ENCODE measurements at regions not wholly inside any gene's neighbourhood (a gene's known extent, or its start where the extent isn't known, plus 50 kb on each side); places are given as distances from the start of the nearest gene placed in this dataset.

GRCh38 chrX:13120017-13120416, 75.6 kb upstream of the FAM9C start:
- no peaks in the 10 kb centered on the region for H3K4me1 ChIP-seq (replicated peaks in 1 of 2)
- H3K27ac ChIP-seq = no peak overlapping the region
- in situ Hi-C loops (cut with MboI; ENCODE audit: low pct_unique_long_range_greater_than_20kb in 2 of 9, low sequenced_read_pairs in 9 of 9, unreplicated experiment in 9 of 9) = no loop called here

DNA sequence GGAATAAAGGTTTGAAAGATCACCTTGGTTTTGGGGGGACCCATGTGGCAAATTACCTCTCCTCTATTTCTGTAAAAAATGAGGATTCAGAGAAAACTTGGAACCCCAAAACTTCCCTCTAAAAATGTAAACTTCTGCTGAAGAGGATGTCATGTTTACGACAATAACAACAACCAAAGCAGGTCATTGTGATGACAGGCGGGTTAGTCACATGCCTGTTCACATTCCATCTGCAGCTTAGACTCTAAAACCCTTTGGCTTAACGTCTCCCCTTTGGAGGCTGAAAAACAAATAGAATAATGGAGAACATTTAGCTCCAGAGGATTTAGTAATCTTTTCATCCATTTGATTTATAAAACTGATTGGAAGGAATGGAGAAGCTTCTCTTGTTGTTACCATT, 75.0 kb upstream of the FAM9C start:
- no peak overlapping the region for H3K4me3 ChIP-seq
- in situ Hi-C loops (cut with MboI; ENCODE audit: low pct_unique_long_range_greater_than_20kb in 2 of 9, low sequenced_read_pairs in 9 of 9, unreplicated experiment in 9 of 9) = no loop called here
- H3K4me1 ChIP-seq (replicated peaks in 1 of 2) = no peaks in the 10 kb centered on the region
- 10 to 68% (median 20%) methylated on average over 1 to 3 of the region's 3 CpGs; no CpG with 5 or more reads in 7 of the 10 experiments for WGBS, 10 experiments
- ATAC-seq (replicated peaks in 6 of 8) = peak in 1 of 8 experiments; percentile 31
- H3K27ac ChIP-seq = no peak overlapping the region

More at GRCh38 chrX:13120017-13120416, 75.6 kb upstream of the FAM9C start:
- WGBS, 10 experiments = 0 to 100% (median 40%) methylated on average over 1 to 4 of the region's 7 CpGs; no CpG with 5 or more reads in 5 of the 10 experiments
- no peak overlapping the region for H3K4me3 ChIP-seq
- ATAC-seq (replicated peaks in 6 of 8) = no peak

GRCh38 chrX:13115146-13115855, 70.9 kb upstream of the FAM9C start:
- no peak for ATAC-seq (replicated peaks in 6 of 8)
- H3K4me3 ChIP-seq = no peak overlapping the region
- 60 to 80% (median 79%) methylated on average over 1 to 2 of the region's 3 CpGs; no CpG with 5 or more reads in 6 of the 10 experiments for WGBS, 10 experiments
- no peaks in the 10 kb centered on the region for H3K4me1 ChIP-seq (replicated peaks in 1 of 2)
- in situ Hi-C loops (cut with MboI; ENCODE audit: low pct_unique_long_range_greater_than_20kb in 2 of 9, low sequenced_read_pairs in 9 of 9, unreplicated experiment in 9 of 9) = no loop called here
- H3K27ac ChIP-seq = no peak overlapping the region

- no peak overlapping the region for H3K4me3 ChIP-seq
- no peaks in the 10 kb centered on the region for H3K4me1 ChIP-seq (replicated peaks in 1 of 2)
- WGBS, 10 experiments = 63 to 100% (median 100%) methylated on average over 1 of the region's 1 CpG; no CpG with 5 or more reads in 6 of the 10 experiments
- in situ Hi-C loops (cut with MboI; ENCODE audit: low pct_unique_long_range_greater_than_20kb in 2 of 9, low sequenced_read_pairs in 9 of 9, unreplicated experiment in 9 of 9) = no loop called here
- no peak for ATAC-seq (replicated peaks in 6 of 8)
- no peak overlapping the region for H3K27ac ChIP-seq
Observed at GRCh38 chrX:13112499-13112898, 68.1 kb upstream of the FAM9C start.

GRCh38 chrX:13110433-13111324, 66.3 kb upstream of the FAM9C start:
- Histone ChIP-seq H3K4me1 (replicated peaks in 1 of 2) (no peaks in the 10 kb centered on the region), H3K27ac (no peak overlapping the region), H3K4me3 (no peak overlapping the region)
- WGBS, 10 experiments = 0 to 81% (median 20%) methylated on average over 1 to 6 of the region's 10 CpGs; no CpG with 5 or more reads in 5 of the 10 experiments
- peak in 3 of 8 experiments; percentile 34 to 91 (median 90) for ATAC-seq (replicated peaks in 6 of 8)
- in situ Hi-C loops (cut with MboI; ENCODE audit: low pct_unique_long_range_greater_than_20kb in 2 of 9, low sequenced_read_pairs in 9 of 9, unreplicated experiment in 9 of 9) = no loop called here

DNA sequence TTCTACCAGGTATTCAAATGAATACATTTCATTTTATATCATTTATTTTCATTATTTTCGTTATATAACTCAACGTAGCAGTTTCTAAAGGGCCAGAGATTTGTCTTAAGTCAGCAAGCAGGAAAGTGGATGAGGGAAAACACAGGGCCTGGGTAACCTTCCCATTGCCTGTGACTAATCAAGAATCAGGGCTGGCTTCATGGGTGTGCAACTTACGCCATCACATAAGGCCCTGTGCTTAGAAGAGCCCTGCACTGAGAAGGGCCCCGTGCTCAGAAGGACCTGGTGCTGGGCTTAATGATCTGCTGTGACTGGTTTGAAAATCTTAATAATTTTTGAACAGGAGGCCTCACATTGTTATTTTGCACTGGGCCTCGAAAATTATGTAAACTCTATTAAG, 65.4 kb upstream of the FAM9C start:
- WGBS, 10 experiments = 53 to 96% (median 76%) methylated on average over 2 to 5 of the region's 5 CpGs; no CpG with 5 or more reads in 6 of the 10 experiments
- H3K4me3 ChIP-seq = no peak overlapping the region
- no peak overlapping the region for H3K27ac ChIP-seq
- no peaks in the 10 kb centered on the region for H3K4me1 ChIP-seq (replicated peaks in 1 of 2)
- peak in 1 of 8 experiments; percentile 27 for ATAC-seq (replicated peaks in 6 of 8)
- in situ Hi-C loops (cut with MboI; ENCODE audit: low pct_unique_long_range_greater_than_20kb in 2 of 9, low sequenced_read_pairs in 9 of 9, unreplicated experiment in 9 of 9) = no loop called here

GRCh38 chrX:13103914-13104274, 59.5 kb upstream of the FAM9C start:
- in situ Hi-C loops (cut with MboI; ENCODE audit: low pct_unique_long_range_greater_than_20kb in 2 of 9, low sequenced_read_pairs in 9 of 9, unreplicated experiment in 9 of 9) = no loop called here
- ATAC-seq (replicated peaks in 6 of 8) = no peak
- H3K4me1 ChIP-seq (replicated peaks in 1 of 2) = peaks cover 0 to 8% of the 10 kb centered on the region in 2 donors

DNA sequence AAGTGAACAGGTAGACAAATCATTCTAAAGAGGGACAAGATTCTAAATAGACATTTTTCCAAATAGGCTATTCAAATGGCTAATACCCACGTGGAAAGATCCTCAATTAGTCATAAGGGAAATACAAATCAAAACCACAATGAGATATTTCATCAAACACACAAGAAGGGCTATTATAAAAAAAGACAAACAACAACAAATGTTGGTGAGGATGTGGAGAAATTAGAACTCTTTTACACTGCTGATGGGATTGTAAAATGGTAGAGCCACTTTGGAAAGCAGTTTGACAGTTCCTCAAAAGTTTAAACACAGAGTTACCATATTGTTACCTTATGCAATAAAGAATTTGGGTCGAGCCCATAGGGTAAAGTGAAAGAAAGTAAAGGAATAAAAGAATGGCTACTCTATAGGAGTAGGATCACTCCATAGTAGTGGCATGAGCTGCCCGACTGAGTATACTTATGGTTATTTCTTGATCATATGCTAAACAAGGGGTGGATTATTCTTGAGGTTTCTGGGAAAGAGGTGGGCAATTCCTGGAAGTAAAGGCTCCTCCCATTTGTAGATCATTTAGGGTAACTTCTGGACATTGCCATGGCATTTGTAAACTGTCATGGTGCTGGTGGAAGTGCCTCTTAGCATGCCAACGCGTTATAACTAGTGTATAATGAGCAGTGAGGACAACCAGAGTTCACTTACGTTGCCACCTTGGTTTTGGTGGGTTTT, 58.9 kb upstream of the FAM9C start:
- peak in 1 of 8 experiments; percentile 18 for ATAC-seq (replicated peaks in 6 of 8)
- H3K27ac ChIP-seq = no peak overlapping the region
- H3K4me3 ChIP-seq = no peak overlapping the region
- in situ Hi-C loops (cut with MboI; ENCODE audit: low pct_unique_long_range_greater_than_20kb in 2 of 9, low sequenced_read_pairs in 9 of 9, unreplicated experiment in 9 of 9) = no loop called here
- peaks cover 0 to 8% of the 10 kb centered on the region in 2 donors for H3K4me1 ChIP-seq (replicated peaks in 1 of 2)
- WGBS, 10 experiments = 57 to 100% (median 81%) methylated on average over 1 to 6 of the region's 6 CpGs; no CpG with 5 or more reads in 4 of the 10 experiments

More at GRCh38 chrX:13103914-13104274, 59.5 kb upstream of the FAM9C start:
- Histone ChIP-seq H3K27ac (no peak overlapping the region), H3K4me3 (no peak overlapping the region)
- WGBS, 10 experiments = 58% methylated on average over 2 of the region's 2 CpGs; no CpG with 5 or more reads in 9 of the 10 experiments

DNA sequence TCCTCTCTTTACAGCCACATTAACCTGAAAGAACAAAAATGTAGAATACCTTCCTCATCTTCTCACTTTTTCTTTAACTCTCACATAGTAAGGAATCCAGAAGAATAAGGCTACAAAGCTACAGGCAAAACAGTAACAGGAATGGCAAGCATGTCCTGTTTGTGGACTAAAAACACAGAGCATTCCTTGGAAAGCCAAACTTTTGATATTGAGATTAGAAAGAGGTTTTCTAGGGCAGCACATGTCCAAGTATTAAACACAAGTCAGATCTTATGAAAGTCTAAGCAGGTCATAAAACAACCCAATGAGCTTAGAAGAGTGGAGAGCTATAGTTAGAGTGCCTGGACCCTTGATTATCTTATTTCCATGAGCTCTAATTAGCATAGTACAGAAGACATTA, 58.2 kb upstream of the FAM9C start:
- Histone ChIP-seq H3K4me1 (replicated peaks in 1 of 2) (peaks cover 0 to 8% of the 10 kb centered on the region in 2 donors), H3K27ac (no peak overlapping the region), H3K4me3 (no peak overlapping the region)
- in situ Hi-C loops (cut with MboI; ENCODE audit: low pct_unique_long_range_greater_than_20kb in 2 of 9, low sequenced_read_pairs in 9 of 9, unreplicated experiment in 9 of 9) = no loop called here
- ATAC-seq (replicated peaks in 6 of 8) = no peak

DNA sequence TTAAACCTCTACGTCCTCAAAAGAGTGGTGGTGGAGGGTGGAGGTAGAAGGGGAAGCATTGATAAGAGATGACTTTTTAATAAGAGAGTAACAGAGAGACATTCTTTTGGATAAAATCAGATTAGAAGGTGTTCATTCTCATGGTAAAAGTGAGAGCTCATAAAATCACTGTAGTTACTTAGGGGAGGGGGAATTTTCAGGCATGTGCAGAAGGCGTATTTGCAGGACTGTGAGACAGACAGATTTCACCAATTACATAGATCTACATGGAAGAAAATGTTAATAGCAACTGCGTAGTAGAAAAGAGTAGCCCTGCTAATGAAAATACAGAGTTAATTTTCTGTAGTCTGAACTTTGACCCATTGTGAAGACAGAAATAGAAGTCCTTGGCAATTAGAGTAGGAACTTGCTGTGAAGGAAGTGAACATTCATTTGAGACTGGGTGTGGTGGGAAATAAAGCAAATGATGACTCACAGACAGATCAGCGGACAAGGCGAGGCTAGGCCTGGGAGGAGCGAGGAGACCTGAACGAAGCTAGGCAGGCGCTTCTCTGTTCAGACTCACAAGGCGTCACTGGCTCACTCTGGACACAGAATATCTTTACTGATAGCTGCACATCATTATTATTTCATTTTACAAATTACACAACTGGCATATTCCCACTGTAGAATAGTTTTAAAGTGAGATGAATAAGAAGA, 57.2 kb upstream of the FAM9C start:
- Histone ChIP-seq H3K27ac (no peak overlapping the region), H3K4me1 (replicated peaks in 1 of 2) (peaks cover 0 to 8% of the 10 kb centered on the region in 2 donors), H3K4me3 (no peak overlapping the region)
- in situ Hi-C loops (cut with MboI; ENCODE audit: low pct_unique_long_range_greater_than_20kb in 2 of 9, low sequenced_read_pairs in 9 of 9, unreplicated experiment in 9 of 9) = no loop called here
- ATAC-seq (replicated peaks in 6 of 8) = peak; percentile 62 to 99 (median 96)
- 0 to 74% (median 33%) methylated on average over 4 to 9 of the region's 9 CpGs; no CpG with 5 or more reads in 7 of the 10 experiments for WGBS, 10 experiments

DNA sequence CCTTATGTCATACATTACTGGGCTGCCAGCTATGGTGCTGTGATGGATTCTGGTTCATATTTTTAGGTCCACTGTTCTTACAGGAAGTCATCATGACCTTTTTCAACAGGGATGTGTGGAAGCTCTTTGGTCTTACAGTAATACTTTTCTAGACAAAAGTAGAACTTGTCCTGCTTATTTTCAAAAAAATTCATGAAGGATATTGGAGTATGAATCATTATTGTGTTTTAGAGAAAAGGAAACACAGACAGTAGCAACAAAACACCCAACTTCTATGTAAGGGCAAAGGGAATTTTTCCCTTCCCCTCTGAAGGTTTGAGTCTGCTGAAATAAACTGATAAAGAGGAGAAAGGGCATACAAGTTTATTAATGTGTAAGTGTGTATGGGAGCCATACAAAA, 54.7 kb upstream of the FAM9C start:
- ATAC-seq (replicated peaks in 6 of 8) = no peak
- in situ Hi-C loops (cut with MboI; ENCODE audit: low pct_unique_long_range_greater_than_20kb in 2 of 9, low sequenced_read_pairs in 9 of 9, unreplicated experiment in 9 of 9) = no loop called here
- Histone ChIP-seq H3K27ac (no peak overlapping the region), H3K4me3 (no peak overlapping the region), H3K4me1 (replicated peaks in 1 of 2) (peaks cover 0 to 8% of the 10 kb centered on the region in 2 donors)

DNA sequence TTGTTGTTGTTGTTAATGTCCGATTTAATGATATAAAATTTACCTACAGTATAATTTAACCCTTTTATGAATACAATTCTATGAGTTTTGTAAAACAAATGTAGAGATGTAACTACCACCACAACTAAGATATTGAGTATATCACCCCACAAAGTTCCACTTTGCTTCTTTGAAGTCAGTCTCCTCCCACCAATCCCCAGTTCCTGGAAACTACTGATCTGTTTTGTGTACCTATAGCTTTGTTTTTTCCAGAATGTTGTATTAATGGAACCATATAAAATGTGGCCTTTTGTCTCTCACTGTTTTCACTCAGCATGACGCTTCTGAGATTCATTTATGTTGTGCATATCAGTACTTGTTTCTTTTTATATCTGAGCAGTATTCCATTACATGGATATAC, 52.3 kb upstream of the FAM9C start:
- no peak overlapping the region for H3K27ac ChIP-seq
- 25 to 100% (median 93%) methylated on average over 1 to 2 of the region's 2 CpGs; no CpG with 5 or more reads in 6 of the 10 experiments for WGBS, 10 experiments
- H3K4me3 ChIP-seq = no peak overlapping the region
- H3K4me1 ChIP-seq (replicated peaks in 1 of 2) = peaks cover 0 to 3% of the 10 kb centered on the region in 2 donors
- in situ Hi-C loops (cut with MboI; ENCODE audit: low pct_unique_long_range_greater_than_20kb in 2 of 9, low sequenced_read_pairs in 9 of 9, unreplicated experiment in 9 of 9) = no loop called here
- no peak for ATAC-seq (replicated peaks in 6 of 8)
